Liver (tissue), 3 donors: ENCODE measurements at regions not wholly inside any gene's neighbourhood (a gene's known extent, or its start where the extent isn't known, plus 50 kb on each side); places are given as distances from the start of the nearest gene placed in this dataset.

ENCODE experiments used
- ATF3 ChIP-seq: IDR thresholded peaks from 2 replicates; pipeline ENCODE4 v1.6.1; 2016; ENCODE audit warnings: antibody characterized with exemption
- CTCF ChIP-seq: fragments of 150-350 bp; IDR thresholded peaks from 2 replicates; pipeline ENCODE4 v1.5.1; 2017; ENCODE audit warnings: improper control_type of control experiment, low read depth, low read length; ENCODE audit not compliant: missing input control
- EGR1 ChIP-seq, 2 donors: IDR thresholded peaks; 2 replicates each; pipeline ENCODE4 v1.6.1; 2016 to 2018; ENCODE audit warnings: antibody characterized with exemption in 2 of 2, low read depth in 2 of 2
- FOXA1 ChIP-seq: IDR thresholded peaks from 2 replicates; pipeline ENCODE4 v1.6.1; 2016; ENCODE audit warnings: antibody characterized with exemption
- GABPA ChIP-seq, 2 donors: IDR thresholded peaks in 1 of 2; conservative IDR thresholded peaks in 1 of 2; 2 replicates each; pipeline ENCODE4 v1.6.1; 2016; ENCODE audit warnings: antibody characterized with exemption in 2 of 2, mild to moderate bottlenecking in 1 of 2, moderate library complexity in 1 of 2
- JUND ChIP-seq, 2 donors: IDR thresholded peaks; 2 replicates each; pipeline ENCODE4 v1.6.1; 2016; ENCODE audit warnings: antibody characterized with exemption in 2 of 2
- MAX ChIP-seq: IDR thresholded peaks from 2 replicates; pipeline ENCODE4 v1.6.1; 2016; ENCODE audit warnings: antibody characterized with exemption
- NR2F2 ChIP-seq: IDR thresholded peaks from 2 replicates; pipeline ENCODE4 v1.6.1; 2016; ENCODE audit warnings: antibody characterized with exemption
- RAD21 ChIP-seq, 2 donors: IDR thresholded peaks; 2 replicates each; pipeline ENCODE4 v1.6.1; 2016; ENCODE audit warnings: antibody characterized with exemption in 2 of 2, mild to moderate bottlenecking in 2 of 2
- REST ChIP-seq: IDR thresholded peaks from 2 replicates; pipeline ENCODE4 v1.6.1; 2016; ENCODE audit warnings: antibody characterized with exemption, mild to moderate bottlenecking
- SP1 ChIP-seq: IDR thresholded peaks from 2 replicates; pipeline ENCODE4 v1.6.1; 2018; ENCODE audit warnings: antibody characterized with exemption, mild to moderate bottlenecking
- TAF1 ChIP-seq: conservative IDR thresholded peaks from 2 replicates; pipeline ENCODE4 v1.6.1; 2016; ENCODE audit warnings: antibody characterized with exemption, mild to moderate bottlenecking
- ZBTB33 ChIP-seq: IDR thresholded peaks from 2 replicates; pipeline ENCODE4 v1.6.1; 2016; ENCODE audit warnings: antibody characterized with exemption
- donor health status: healthy.
- donor health status: healthy.

GRCh38 chr10:64765498-64765897 lies 1244.3 kb downstream of the REEP3 start:
- TF ChIP-seq ATF3 (no peak), CTCF (no peak), RAD21 (IDR thresholded peaks at IDR 0.05) (no peak), GABPA (IDR thresholded peaks at IDR 0.05 in 1 of 2, conservative IDR thresholded peaks at IDR 0.05 in 1 of 2) (no peak), EGR1 (IDR thresholded peaks at IDR 0.05; ENCODE audit: low read depth in 2 of 2) (no peak), ZBTB33 (no peak), NR2F2 (no peak), MAX (no peak), SP1 (no peak), JUND (IDR thresholded peaks at IDR 0.05) (no peak), TAF1 (no peak), REST (no peak), FOXA1 (no peak)
